ENCODE measurements at regions not wholly inside any gene's neighbourhood (a gene's known extent, or its start where the extent isn't known, plus 50 kb on each side); places are given as distances from the start of the nearest gene placed in this dataset.

DNA sequence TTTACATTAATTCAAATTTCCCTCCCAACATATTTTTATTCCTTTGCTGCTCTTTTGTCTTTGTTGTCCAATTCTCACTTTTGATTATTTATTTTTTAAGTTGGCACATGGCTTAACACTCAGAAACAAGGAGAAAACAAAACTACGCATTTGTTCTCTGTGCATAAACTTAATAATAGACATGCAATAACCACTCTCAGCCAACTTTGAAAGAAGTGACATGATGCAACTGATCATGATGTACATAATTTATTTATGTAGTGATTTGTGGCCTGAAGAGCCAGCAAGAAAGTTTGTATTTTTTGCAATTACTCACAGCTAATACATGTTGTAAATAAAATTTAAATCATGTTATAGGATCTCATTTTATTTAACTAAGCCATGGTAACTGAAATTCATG, 942.8 kb upstream of the PIK3C3 start:
- Histone ChIP-seq H3K27me3 (ENCODE audit: insufficient read depth, low read length) (no peaks in the 10 kb centered on the region), H3K9me3 (ENCODE audit: insufficient read depth, low read depth, low read length) (no peaks in the 10 kb centered on the region), H3K36me3 (ENCODE audit: insufficient read depth, low read length) (no peaks in the 10 kb centered on the region), H3K4me3 (ENCODE audit: insufficient read depth, low read depth, low read length) (no peak overlapping the region), H3K27ac (ENCODE audit: low read depth, low read length) (no peak overlapping the region), H3K9ac (ENCODE audit: low read length) (no peak overlapping the region), H4K20me1 (ENCODE audit: insufficient read depth, low read length) (no peaks in the 10 kb centered on the region), H3K4me2 (ENCODE audit: low read length) (no peak overlapping the region), H2AFZ (ENCODE audit: low read depth, low read length) (no peak overlapping the region), H3K79me2 (ENCODE audit: insufficient read depth, low read length) (no peaks in the 10 kb centered on the region), H3K4me1 (ENCODE audit: insufficient read depth, low read length) (no peaks in the 10 kb centered on the region)
- DNase-seq (ENCODE audit: low read depth) (no peak), FAIRE-seq (no peak)
- H3K4me1 Mint-ChIP-seq (ENCODE audit: low read depth, unreplicated experiment): no peaks in the 10 kb centered on the region
- no peak overlapping the region for H3K4me3 Mint-ChIP-seq (ENCODE audit: unreplicated experiment)
- no peaks in the 10 kb centered on the region for H3K27me3 Mint-ChIP-seq (ENCODE audit: low read depth, unreplicated experiment)
- TF ChIP-seq CTCF (IDR thresholded peaks at IDR 0.05; ENCODE audit: insufficient read depth, low read depth, low read length) (no peak), EZH2 (IDR thresholded peaks at IDR 0.05; ENCODE audit: insufficient read depth, low read length) (no peak)
- H3K27ac Mint-ChIP-seq (ENCODE audit: unreplicated experiment): no peak overlapping the region
- H3K9me3 Mint-ChIP-seq (ENCODE audit: unreplicated experiment): no peaks in the 10 kb centered on the region
- H3K36me3 Mint-ChIP-seq (ENCODE audit: low read depth, unreplicated experiment): no peaks in the 10 kb centered on the region

- Histone ChIP-seq H3K9ac (ENCODE audit: low read length) (no peak overlapping the region), H3K27me3 (ENCODE audit: insufficient read depth, low read length) (no peaks in the 10 kb centered on the region), H2AFZ (ENCODE audit: low read depth, low read length) (no peak overlapping the region), H3K27ac (ENCODE audit: low read depth, low read length) (no peak overlapping the region), H4K20me1 (ENCODE audit: insufficient read depth, low read length) (no peaks in the 10 kb centered on the region), H3K4me2 (ENCODE audit: low read length) (no peak overlapping the region), H3K4me3 (ENCODE audit: insufficient read depth, low read depth, low read length) (no peak overlapping the region), H3K79me2 (ENCODE audit: insufficient read depth, low read length) (no peaks in the 10 kb centered on the region), H3K36me3 (ENCODE audit: insufficient read depth, low read length) (no peaks in the 10 kb centered on the region), H3K4me1 (ENCODE audit: insufficient read depth, low read length) (no peaks in the 10 kb centered on the region), H3K9me3 (ENCODE audit: insufficient read depth, low read depth, low read length) (no peaks in the 10 kb centered on the region)
- Mint-ChIP-seq H3K9me3 (ENCODE audit: unreplicated experiment) (no peaks in the 10 kb centered on the region), H3K27me3 (ENCODE audit: low read depth, unreplicated experiment) (no peaks in the 10 kb centered on the region), H3K4me3 (ENCODE audit: unreplicated experiment) (no peak overlapping the region), H3K27ac (ENCODE audit: unreplicated experiment) (no peak overlapping the region), H3K4me1 (ENCODE audit: low read depth, unreplicated experiment) (no peaks in the 10 kb centered on the region), H3K36me3 (ENCODE audit: low read depth, unreplicated experiment) (no peaks in the 10 kb centered on the region)
- TF ChIP-seq EZH2 (IDR thresholded peaks at IDR 0.05; ENCODE audit: insufficient read depth, low read length) (no peak), CTCF (IDR thresholded peaks at IDR 0.05; ENCODE audit: insufficient read depth, low read depth, low read length) (no peak)
- FAIRE-seq: no peak
- DNase-seq (ENCODE audit: low read depth): no peak
These were observed 945.1 kb upstream of the PIK3C3 start for GRCh38 chr18:41009926-41010325.

DNA sequence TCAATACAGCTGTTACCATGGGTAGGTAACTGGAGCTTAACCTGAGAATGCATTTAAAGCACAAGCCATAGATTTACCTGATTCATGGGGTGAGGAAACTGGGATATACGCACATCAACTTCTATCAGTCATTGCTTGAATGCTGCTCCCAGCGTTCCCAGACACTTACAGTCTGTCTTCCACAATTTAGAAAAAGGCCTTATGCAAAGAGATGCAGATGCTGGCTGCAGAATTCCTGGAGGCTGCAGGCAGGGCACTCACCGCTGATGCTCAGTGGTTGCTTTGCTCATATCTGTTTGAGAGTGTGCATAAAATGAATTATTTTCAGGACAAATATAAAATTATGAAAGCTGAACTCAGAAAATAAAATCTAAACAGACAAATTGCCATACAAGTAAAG, 950.7 kb upstream of the PIK3C3 start:
- Histone ChIP-seq H3K79me2 (ENCODE audit: insufficient read depth, low read length) (no peaks in the 10 kb centered on the region), H3K9ac (ENCODE audit: low read length) (no peak overlapping the region), H3K4me2 (ENCODE audit: low read length) (no peak overlapping the region), H2AFZ (ENCODE audit: low read depth, low read length) (no peak overlapping the region), H4K20me1 (ENCODE audit: insufficient read depth, low read length) (no peaks in the 10 kb centered on the region), H3K36me3 (ENCODE audit: insufficient read depth, low read length) (no peaks in the 10 kb centered on the region), H3K27ac (ENCODE audit: low read depth, low read length) (no peak overlapping the region), H3K9me3 (ENCODE audit: insufficient read depth, low read depth, low read length) (no peaks in the 10 kb centered on the region), H3K27me3 (ENCODE audit: insufficient read depth, low read length) (no peaks in the 10 kb centered on the region), H3K4me1 (ENCODE audit: insufficient read depth, low read length) (no peaks in the 10 kb centered on the region), H3K4me3 (ENCODE audit: insufficient read depth, low read depth, low read length) (no peak overlapping the region)
- DNase-seq (ENCODE audit: low read depth) (no peak), FAIRE-seq (no peak)
- Mint-ChIP-seq H3K4me3 (ENCODE audit: unreplicated experiment) (no peak overlapping the region), H3K36me3 (ENCODE audit: low read depth, unreplicated experiment) (no peaks in the 10 kb centered on the region), H3K9me3 (ENCODE audit: unreplicated experiment) (no peaks in the 10 kb centered on the region), H3K27me3 (ENCODE audit: low read depth, unreplicated experiment) (no peaks in the 10 kb centered on the region), H3K27ac (ENCODE audit: unreplicated experiment) (no peak overlapping the region), H3K4me1 (ENCODE audit: low read depth, unreplicated experiment) (no peaks in the 10 kb centered on the region)
- TF ChIP-seq CTCF (IDR thresholded peaks at IDR 0.05; ENCODE audit: insufficient read depth, low read depth, low read length) (no peak), EZH2 (IDR thresholded peaks at IDR 0.05; ENCODE audit: insufficient read depth, low read length) (no peak)
